Left ventricle myocardium inferior (tissue), 1 donor: ENCODE measurements at regions not wholly inside any gene's neighbourhood (a gene's known extent, or its start where the extent isn't known, plus 50 kb on each side); places are given as distances from the start of the nearest gene placed in this dataset.

Experiments
- DNase-seq: peaks from one replicate; pipeline ENCODE4 v3.0.0-alpha.2; 2020
- H3K27ac ChIP-seq: fragments of 200-600 bp; replicated peaks from 2 replicates; pipeline ENCODE4 v1.8.0; 2021
- H3K27me3 ChIP-seq: fragments of 200-600 bp; 2 replicates; pipeline ENCODE4 v1.8.0; 2021; ENCODE audit warnings: low read depth
- H3K36me3 ChIP-seq: fragments of 200-600 bp; 2 replicates; pipeline ENCODE4 v1.8.0; 2021
- H3K4me1 ChIP-seq: fragments of 200-600 bp; 2 replicates; pipeline ENCODE4 v1.8.0; 2021
- H3K4me3 ChIP-seq: fragments of 200-600 bp; 2 replicates; pipeline ENCODE4 v1.8.0; 2021; ENCODE audit warnings: mild to moderate bottlenecking, moderate library complexity
- H3K9me3 ChIP-seq: fragments of 200-600 bp; replicated peaks from 2 replicates; pipeline ENCODE4 v1.8.0; 2021
- CTCF ChIP-seq: fragments of 200-600 bp; IDR thresholded peaks from 2 replicates; pipeline ENCODE4 v1.8.0; 2021; ENCODE audit warnings: antibody characterized with exemption, mild to moderate bottlenecking, borderline replicate concordance
- intact Hi-C: fragments of 100-400 bp; cut with micrococcal nuclease; formaldehyde crosslinking; loops from one replicate; pipeline ENCODE4 v1.11.0; 2022
- donor health status: DM: no; HTN: yes; CAD: no; lungs with severe emphysema.

GRCh38 chr12:107616941-107617340 is 68.7 kb upstream of the PWP1 start:
- no peak for TF ChIP-seq CTCF
- no peak overlapping the region for H3K4me3 ChIP-seq

GRCh38 chr12:107618106-107618505 is 67.5 kb upstream of the PWP1 start:
- Histone ChIP-seq H3K36me3 (no peaks in the 10 kb centered on the region), H3K27me3 (peaks cover 43% of the 10 kb centered on the region), H3K4me3 (no peak overlapping the region), H3K27ac (no peak overlapping the region), H3K4me1 (no peaks in the 10 kb centered on the region), H3K9me3 (no peaks in the 10 kb centered on the region)
- TF ChIP-seq CTCF = no peak
- no peak for DNase-seq
- intact Hi-C loops = no loop called here

More at GRCh38 chr12:107616941-107617340, 68.7 kb upstream of the PWP1 start:
- Histone ChIP-seq H3K36me3 (no peaks in the 10 kb centered on the region), H3K4me1 (no peaks in the 10 kb centered on the region), H3K27me3 (peaks cover 36% of the 10 kb centered on the region), H3K9me3 (no peaks in the 10 kb centered on the region), H3K27ac (no peak overlapping the region)
- DNase-seq = no peak
- intact Hi-C loops = no loop called here

GRCh38 chr12:107619831-107620230 is 65.8 kb upstream of the PWP1 start:
- Histone ChIP-seq H3K4me3 (no peak overlapping the region), H3K27ac (no peak overlapping the region), H3K36me3 (no peaks in the 10 kb centered on the region), H3K27me3 (peaks cover 43% of the 10 kb centered on the region), H3K9me3 (peaks cover 7% of the 10 kb centered on the region), H3K4me1 (no peaks in the 10 kb centered on the region)
- no peak for TF ChIP-seq CTCF
- no peak for DNase-seq
- intact Hi-C loops = no loop called here

- intact Hi-C loops = no loop called here
- no peak overlapping the region for H3K27ac ChIP-seq
- H3K27me3 ChIP-seq = peaks cover 35% of the 10 kb centered on the region
- H3K4me3 ChIP-seq = no peak overlapping the region
- DNase-seq = no peak
- H3K9me3 ChIP-seq = peaks cover 16% of the 10 kb centered on the region
- no peaks in the 10 kb centered on the region for H3K36me3 ChIP-seq
- no peaks in the 10 kb centered on the region for H3K4me1 ChIP-seq
- TF ChIP-seq CTCF = peak; percentile 41
These were observed 63.6 kb upstream of the PWP1 start for GRCh38 chr12:107622001-107622400.

GRCh38 chr12:107624493-107624892 is 61.1 kb upstream of the PWP1 start:
- Histone ChIP-seq H3K27ac (no peak overlapping the region), H3K36me3 (no peaks in the 10 kb centered on the region), H3K4me1 (no peaks in the 10 kb centered on the region), H3K4me3 (no peak overlapping the region), H3K9me3 (peaks cover 16% of the 10 kb centered on the region), H3K27me3 (peaks cover 36% of the 10 kb centered on the region)
- intact Hi-C loops = no loop called here
- no peak for DNase-seq
- TF ChIP-seq CTCF = no peak

- intact Hi-C loops = no loop called here
- TF ChIP-seq CTCF = no peak
- peaks cover 8% of the 10 kb centered on the region for H3K27me3 ChIP-seq
- peaks cover 8% of the 10 kb centered on the region for H3K9me3 ChIP-seq
- no peaks in the 10 kb centered on the region for H3K4me1 ChIP-seq
- no peaks in the 10 kb centered on the region for H3K36me3 ChIP-seq
- no peak for DNase-seq
- H3K27ac ChIP-seq = no peak overlapping the region
- no peak overlapping the region for H3K4me3 ChIP-seq
These were observed 53.9 kb upstream of the PWP1 start for GRCh38 chr12:107631715-107632114.
